ENCODE measurements at regions not wholly inside any gene's neighbourhood (a gene's known extent, or its start where the extent isn't known, plus 50 kb on each side); places are given as distances from the start of the nearest gene placed in this dataset.

DNA sequence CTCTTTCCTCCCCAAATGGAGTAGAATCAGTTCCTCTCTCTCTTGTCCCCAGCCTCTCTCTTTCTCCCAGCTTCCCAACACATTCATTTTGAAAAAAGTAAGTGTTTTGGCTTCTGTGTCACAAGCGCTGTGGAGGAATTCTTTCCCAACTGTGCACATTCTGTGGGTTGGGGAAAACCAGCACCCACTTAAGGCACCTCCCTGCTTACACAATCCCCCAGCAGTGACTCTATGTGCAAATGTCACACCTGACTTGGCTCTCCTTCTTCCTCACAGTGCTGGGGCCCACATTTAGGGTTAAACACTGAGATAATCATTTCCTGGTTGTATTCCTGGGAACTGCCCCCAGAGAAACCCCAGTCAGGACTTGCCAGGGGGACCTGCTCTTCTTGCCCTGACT, 358.1 kb upstream of the ZNF32 start:
- no peak for FAIRE-seq

DNA sequence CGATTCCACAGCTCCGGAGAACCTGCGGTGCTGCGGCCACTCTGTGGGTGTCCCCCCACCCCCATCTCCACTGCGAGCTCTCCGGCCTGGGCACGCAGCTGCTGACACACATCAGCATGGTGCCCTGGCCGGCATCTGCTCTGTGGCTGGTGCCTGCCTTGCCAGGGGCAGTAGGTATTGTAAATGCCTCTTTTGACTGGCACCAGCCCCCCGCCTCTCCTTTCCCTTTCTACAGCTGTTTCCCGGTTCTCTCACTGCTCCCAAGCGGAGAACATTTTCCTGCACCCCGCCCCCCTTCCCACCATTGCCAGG, 357.1 kb upstream of the ZNF32 start:
- FAIRE-seq, result no peak
- Histone ChIP-seq H3K27me3 (ENCODE audit: control insufficient read depth, insufficient read depth, low read length) (no peaks in the 10 kb centered on the region), H3K36me3 (ENCODE audit: control insufficient read depth, insufficient read depth, low read length) (no peaks in the 10 kb centered on the region), H3K4me3 (ENCODE audit: low read depth, low read length) (no peak overlapping the region)
- TF ChIP-seq, protein P1, sequence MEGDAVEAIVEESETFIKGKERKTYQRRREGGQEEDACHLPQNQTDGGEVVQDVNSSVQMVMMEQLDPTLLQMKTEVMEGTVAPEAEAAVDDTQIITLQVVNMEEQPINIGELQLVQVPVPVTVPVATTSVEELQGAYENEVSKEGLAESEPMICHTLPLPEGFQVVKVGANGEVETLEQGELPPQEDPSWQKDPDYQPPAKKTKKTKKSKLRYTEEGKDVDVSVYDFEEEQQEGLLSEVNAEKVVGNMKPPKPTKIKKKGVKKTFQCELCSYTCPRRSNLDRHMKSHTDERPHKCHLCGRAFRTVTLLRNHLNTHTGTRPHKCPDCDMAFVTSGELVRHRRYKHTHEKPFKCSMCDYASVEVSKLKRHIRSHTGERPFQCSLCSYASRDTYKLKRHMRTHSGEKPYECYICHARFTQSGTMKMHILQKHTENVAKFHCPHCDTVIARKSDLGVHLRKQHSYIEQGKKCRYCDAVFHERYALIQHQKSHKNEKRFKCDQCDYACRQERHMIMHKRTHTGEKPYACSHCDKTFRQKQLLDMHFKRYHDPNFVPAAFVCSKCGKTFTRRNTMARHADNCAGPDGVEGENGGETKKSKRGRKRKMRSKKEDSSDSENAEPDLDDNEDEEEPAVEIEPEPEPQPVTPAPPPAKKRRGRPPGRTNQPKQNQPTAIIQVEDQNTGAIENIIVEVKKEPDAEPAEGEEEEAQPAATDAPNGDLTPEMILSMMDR (IDR thresholded peaks at IDR 0.05; ENCODE audit: insufficient read depth, low read length, severe bottlenecking), result no peak
- no peak for DNase-seq (ENCODE audit: low read depth)

More for the DNA sequence above, 358.1 kb upstream of the ZNF32 start:
- TF ChIP-seq, protein P1 (IDR thresholded peaks at IDR 0.05; ENCODE audit: insufficient read depth, low read length, severe bottlenecking), result no peak
- Histone ChIP-seq H3K4me3 (ENCODE audit: low read depth, low read length) (no peak overlapping the region), H3K27me3 (ENCODE audit: control insufficient read depth, insufficient read depth, low read length) (no peaks in the 10 kb centered on the region), H3K36me3 (ENCODE audit: control insufficient read depth, insufficient read depth, low read length) (no peaks in the 10 kb centered on the region)
- DNase-seq (ENCODE audit: low read depth), result no peak

DNA sequence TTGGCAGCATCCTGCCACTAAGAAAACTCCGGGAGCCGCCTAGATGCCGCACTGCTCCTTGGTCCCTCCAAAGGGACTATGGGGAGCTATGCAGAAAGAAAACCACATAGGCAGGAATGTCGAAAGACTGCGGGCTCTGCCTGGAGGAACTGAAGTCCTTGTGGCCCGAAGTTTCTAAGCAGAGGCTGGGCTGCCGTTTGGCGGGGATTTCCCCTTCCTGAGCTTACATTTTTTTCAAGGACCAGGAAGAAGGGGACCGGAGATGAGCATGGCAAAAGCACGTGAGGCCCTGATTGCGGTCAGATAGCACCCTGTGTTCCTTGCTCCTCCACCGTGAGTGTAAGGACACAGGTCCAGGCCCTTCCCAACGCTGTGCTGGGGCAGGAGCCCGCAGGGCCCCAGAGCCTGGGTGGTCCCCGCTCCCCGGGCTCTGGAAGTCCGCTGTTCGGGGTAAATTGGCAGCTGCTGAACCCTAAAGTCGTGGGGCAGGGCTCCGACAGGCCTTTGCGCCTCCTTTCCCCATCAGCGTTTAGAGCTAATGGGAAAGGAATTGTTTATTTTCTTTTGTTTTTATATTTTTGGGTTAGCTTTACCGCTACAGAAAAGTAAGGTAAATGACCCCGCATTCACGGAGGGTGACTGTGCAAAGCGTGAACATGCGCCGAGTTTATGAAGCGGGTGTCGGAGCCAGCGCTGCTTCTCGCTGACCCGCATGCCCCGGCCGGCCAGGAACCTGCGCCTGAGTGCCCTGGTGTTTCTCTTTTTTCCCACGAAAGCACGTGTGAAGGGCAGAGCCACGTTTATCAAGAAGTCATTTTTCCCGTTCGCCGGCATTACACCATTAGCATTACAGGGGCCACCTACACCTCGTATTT, 356.5 kb upstream of the ZNF32 start:
- FAIRE-seq (no peak), DNase-seq (ENCODE audit: low read depth) (no peak)
- Histone ChIP-seq H3K27me3 (ENCODE audit: control insufficient read depth, insufficient read depth, low read length) (no peaks in the 10 kb centered on the region), H3K4me3 (ENCODE audit: low read depth, low read length) (no peak overlapping the region), H3K36me3 (ENCODE audit: control insufficient read depth, insufficient read depth, low read length) (no peaks in the 10 kb centered on the region)
- TF ChIP-seq, protein P1 (IDR thresholded peaks at IDR 0.05; ENCODE audit: insufficient read depth, low read length, severe bottlenecking), result no peak

DNA sequence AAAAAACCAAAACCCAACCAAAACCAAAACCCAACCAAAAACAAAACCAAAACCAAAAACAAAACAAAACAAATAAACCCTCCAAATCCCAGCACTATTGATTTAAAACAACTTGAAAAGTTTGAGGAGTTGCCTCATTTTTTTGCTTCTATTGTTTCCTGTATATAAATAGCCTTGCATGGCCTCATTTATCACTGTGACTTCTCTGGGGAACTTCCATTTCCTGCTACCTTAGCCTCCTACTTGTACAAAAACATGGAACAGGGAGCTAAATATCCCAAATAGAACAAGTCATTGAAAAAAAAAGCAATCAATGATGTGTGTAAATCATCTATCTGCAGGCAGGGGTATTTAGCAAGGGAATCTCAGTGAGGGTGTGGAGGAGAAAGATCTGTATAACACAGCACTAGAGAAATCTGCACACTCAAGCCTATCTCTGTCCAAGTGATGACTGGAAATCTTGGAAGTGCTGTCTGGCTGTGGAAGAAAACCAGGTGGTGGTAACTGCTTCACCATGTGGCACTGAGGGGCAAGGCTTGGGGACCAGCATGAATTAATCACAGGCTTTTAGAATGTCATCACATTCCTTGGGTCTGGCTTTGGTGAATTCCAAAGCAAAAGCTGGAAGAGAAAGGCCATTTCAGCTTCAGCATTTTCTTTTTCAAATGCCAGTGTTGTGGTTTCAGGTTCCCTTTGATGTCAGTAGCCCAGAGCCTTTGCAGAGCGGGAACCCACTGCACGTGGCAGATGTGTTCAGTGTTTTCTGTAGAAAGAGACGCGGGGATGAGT, 349.5 kb upstream of the ZNF32 start:
- FAIRE-seq (no peak), DNase-seq (ENCODE audit: low read depth) (no peak)
- Histone ChIP-seq H3K36me3 (ENCODE audit: control insufficient read depth, insufficient read depth, low read length) (no peaks in the 10 kb centered on the region), H3K27me3 (ENCODE audit: control insufficient read depth, insufficient read depth, low read length) (no peaks in the 10 kb centered on the region), H3K4me3 (ENCODE audit: low read depth, low read length) (no peak overlapping the region)
- TF ChIP-seq, protein P1 (IDR thresholded peaks at IDR 0.05; ENCODE audit: insufficient read depth, low read length, severe bottlenecking), result no peak

DNA sequence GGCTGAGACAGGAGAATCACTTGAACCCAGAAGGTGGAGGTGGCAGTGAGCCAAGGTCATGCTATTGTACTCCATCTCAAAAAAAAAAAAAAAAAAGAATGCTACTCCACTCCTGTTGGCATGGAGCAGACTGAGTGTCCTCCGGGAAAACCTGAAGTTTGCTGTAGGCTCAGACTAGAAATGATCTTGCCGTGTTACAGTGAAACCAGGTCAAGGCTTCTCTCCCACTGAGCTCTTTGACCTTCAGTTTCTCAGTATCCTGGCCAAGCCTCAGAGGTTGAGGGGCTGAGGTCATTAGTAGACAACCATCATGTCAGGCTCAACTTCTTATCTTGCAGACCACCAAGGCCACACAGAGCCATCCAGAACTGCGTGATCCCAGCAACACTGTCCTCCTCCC, 348.6 kb upstream of the ZNF32 start:
- Histone ChIP-seq H3K27me3 (ENCODE audit: control insufficient read depth, insufficient read depth, low read length) (no peaks in the 10 kb centered on the region), H3K36me3 (ENCODE audit: control insufficient read depth, insufficient read depth, low read length) (no peaks in the 10 kb centered on the region), H3K4me3 (ENCODE audit: low read depth, low read length) (no peak overlapping the region)
- DNase-seq (ENCODE audit: low read depth) (no peak), FAIRE-seq (no peak)
- TF ChIP-seq, protein P1 (IDR thresholded peaks at IDR 0.05; ENCODE audit: insufficient read depth, low read length, severe bottlenecking), result no peak

All from bronchial epithelial cell (primary cell).